HCT116 (cell line): ENCODE measurements at regions not wholly inside any gene's neighbourhood (a gene's known extent, or its start where the extent isn't known, plus 50 kb on each side); places are given as distances from the start of the nearest gene placed in this dataset.

ENCODE experiments used
- CBX3 ChIP-seq: IDR thresholded peaks from 2 replicates; pipeline ENCODE4 v1.6.1; 2012; ENCODE audit warnings: low read depth
- ELF1 ChIP-seq: IDR thresholded peaks from 2 replicates; pipeline ENCODE4 v1.6.1; 2012; ENCODE audit warnings: low read depth, borderline replicate concordance
- EZH2 ChIP-seq: fragments of 200-600 bp; sonication (generic); IDR thresholded peaks from 2 replicates; pipeline ENCODE4 v1.6.1; 2017; ENCODE audit warnings: antibody characterized with exemption, mixed run types
- POLR2A ChIP-seq: IDR thresholded peaks from 2 replicates; pipeline ENCODE4 v1.7.0; 2011; ENCODE audit warnings: borderline replicate concordance; ENCODE audit not compliant: insufficient read depth, insufficient read length; ENCODE audit errors: extremely low read depth
- POLR2AphosphoS5 ChIP-seq: IDR thresholded peaks from 2 replicates; pipeline ENCODE4 v1.6.1; 2011; ENCODE audit warnings: mild to moderate bottlenecking, low read depth, low read length, moderate library complexity
- RAD21 ChIP-seq: IDR thresholded peaks from 2 replicates; pipeline ENCODE4 v1.6.1; 2012; ENCODE audit warnings: low read depth, mild to moderate bottlenecking
- SIN3A ChIP-seq: IDR thresholded peaks from 2 replicates; pipeline ENCODE4 v1.6.1; 2012; ENCODE audit warnings: low read depth
- YY1 ChIP-seq: IDR thresholded peaks from 2 replicates; pipeline ENCODE4 v1.6.1; 2011; ENCODE audit warnings: low read length, low read depth, moderate library complexity, mild to moderate bottlenecking; ENCODE audit not compliant: insufficient replicate concordance; ENCODE audit errors: extremely low read depth
- TF ChIP-seq, protein P1 (sequence below), 3 experiments: fragments of 200-600 bp in 1 of 3; sonication (generic) in 1 of 3; IDR thresholded peaks in 2 of 3; conservative IDR thresholded peaks in 1 of 3; 2 replicates each; pipeline ENCODE4 v1.5.1; 2012 to 2017; ENCODE audit warnings: low read depth in 2 of 3, low read length in 2 of 3, antibody characterized with exemption in 1 of 3, borderline replicate concordance in 1 of 3, control low read depth in 1 of 3, mild to moderate bottlenecking in 1 of 3, mixed read lengths in 1 of 3, mixed run types in 1 of 3, moderate library complexity in 1 of 3; ENCODE audit not compliant: insufficient read depth in 1 of 3
- TF ChIP-seq, protein P2 (sequence below): IDR thresholded peaks from 2 replicates; pipeline ENCODE4 v1.6.1; 2012
- TF ChIP-seq, protein P3 (sequence below): IDR thresholded peaks from 2 replicates; pipeline ENCODE4 v1.6.1; 2012
- TF ChIP-seq, protein P4 (sequence below): IDR thresholded peaks from 2 replicates; pipeline ENCODE4 v1.6.1; 2012; ENCODE audit warnings: low read depth

DNA sequence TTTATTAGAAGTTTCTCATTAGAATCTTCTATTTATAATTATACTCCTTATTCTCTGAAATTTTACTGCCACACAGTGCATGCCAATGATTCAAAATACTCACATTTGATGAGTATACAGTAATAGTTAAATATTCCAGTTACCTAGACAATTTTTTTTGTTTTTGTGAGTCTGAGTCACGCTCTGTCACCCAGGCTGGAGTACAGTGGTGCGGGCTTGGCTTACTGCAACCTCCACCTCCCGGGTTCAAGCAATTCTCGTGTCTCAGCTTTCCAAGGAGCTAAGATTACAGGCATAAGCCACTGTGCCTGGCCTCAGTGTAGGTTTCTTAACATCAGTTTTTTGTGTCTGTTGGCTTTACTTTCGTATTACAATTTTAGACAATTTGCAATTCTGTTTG is 87.1 kb downstream of the ZNF486 start:
- TF ChIP-seq EZH2 (no peak), RAD21 (no peak), ELF1 (no peak), POLR2A (no peak), POLR2AphosphoS5 (no peak), SIN3A (no peak), YY1 (no peak), CBX3 (no peak)
- TF ChIP-seq, protein P1, sequence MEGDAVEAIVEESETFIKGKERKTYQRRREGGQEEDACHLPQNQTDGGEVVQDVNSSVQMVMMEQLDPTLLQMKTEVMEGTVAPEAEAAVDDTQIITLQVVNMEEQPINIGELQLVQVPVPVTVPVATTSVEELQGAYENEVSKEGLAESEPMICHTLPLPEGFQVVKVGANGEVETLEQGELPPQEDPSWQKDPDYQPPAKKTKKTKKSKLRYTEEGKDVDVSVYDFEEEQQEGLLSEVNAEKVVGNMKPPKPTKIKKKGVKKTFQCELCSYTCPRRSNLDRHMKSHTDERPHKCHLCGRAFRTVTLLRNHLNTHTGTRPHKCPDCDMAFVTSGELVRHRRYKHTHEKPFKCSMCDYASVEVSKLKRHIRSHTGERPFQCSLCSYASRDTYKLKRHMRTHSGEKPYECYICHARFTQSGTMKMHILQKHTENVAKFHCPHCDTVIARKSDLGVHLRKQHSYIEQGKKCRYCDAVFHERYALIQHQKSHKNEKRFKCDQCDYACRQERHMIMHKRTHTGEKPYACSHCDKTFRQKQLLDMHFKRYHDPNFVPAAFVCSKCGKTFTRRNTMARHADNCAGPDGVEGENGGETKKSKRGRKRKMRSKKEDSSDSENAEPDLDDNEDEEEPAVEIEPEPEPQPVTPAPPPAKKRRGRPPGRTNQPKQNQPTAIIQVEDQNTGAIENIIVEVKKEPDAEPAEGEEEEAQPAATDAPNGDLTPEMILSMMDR (IDR thresholded peaks at IDR 0.05 in 2 of 3, conservative IDR thresholded peaks at IDR 0.05 in 1 of 3; ENCODE audit: borderline replicate concordance in 1 of 3, insufficient read depth in 1 of 3, low read depth in 2 of 3, low read length in 2 of 3), result no peak
- TF ChIP-seq, protein P2, sequence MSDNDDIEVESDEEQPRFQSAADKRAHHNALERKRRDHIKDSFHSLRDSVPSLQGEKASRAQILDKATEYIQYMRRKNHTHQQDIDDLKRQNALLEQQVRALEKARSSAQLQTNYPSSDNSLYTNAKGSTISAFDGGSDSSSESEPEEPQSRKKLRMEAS, result no peak
- TF ChIP-seq, protein P3, sequence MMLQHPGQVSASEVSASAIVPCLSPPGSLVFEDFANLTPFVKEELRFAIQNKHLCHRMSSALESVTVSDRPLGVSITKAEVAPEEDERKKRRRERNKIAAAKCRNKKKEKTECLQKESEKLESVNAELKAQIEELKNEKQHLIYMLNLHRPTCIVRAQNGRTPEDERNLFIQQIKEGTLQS, result no peak
- TF ChIP-seq, protein P4, sequence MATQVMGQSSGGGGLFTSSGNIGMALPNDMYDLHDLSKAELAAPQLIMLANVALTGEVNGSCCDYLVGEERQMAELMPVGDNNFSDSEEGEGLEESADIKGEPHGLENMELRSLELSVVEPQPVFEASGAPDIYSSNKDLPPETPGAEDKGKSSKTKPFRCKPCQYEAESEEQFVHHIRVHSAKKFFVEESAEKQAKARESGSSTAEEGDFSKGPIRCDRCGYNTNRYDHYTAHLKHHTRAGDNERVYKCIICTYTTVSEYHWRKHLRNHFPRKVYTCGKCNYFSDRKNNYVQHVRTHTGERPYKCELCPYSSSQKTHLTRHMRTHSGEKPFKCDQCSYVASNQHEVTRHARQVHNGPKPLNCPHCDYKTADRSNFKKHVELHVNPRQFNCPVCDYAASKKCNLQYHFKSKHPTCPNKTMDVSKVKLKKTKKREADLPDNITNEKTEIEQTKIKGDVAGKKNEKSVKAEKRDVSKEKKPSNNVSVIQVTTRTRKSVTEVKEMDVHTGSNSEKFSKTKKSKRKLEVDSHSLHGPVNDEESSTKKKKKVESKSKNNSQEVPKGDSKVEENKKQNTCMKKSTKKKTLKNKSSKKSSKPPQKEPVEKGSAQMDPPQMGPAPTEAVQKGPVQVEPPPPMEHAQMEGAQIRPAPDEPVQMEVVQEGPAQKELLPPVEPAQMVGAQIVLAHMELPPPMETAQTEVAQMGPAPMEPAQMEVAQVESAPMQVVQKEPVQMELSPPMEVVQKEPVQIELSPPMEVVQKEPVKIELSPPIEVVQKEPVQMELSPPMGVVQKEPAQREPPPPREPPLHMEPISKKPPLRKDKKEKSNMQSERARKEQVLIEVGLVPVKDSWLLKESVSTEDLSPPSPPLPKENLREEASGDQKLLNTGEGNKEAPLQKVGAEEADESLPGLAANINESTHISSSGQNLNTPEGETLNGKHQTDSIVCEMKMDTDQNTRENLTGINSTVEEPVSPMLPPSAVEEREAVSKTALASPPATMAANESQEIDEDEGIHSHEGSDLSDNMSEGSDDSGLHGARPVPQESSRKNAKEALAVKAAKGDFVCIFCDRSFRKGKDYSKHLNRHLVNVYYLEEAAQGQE, result no peak
